NCI-H446 (cell line): ENCODE measurements at regions not wholly inside any gene's neighbourhood (a gene's known extent, or its start where the extent isn't known, plus 50 kb on each side); places are given as distances from the start of the nearest gene placed in this dataset.

Source experiments
- DNase-seq, 2 experiments: peaks; one replicate each; lab custom pipeline; 2025; lab: John Stamatoyannopoulos, UW

GRCh38 chr18:43877616-43878321 is 600.5 kb upstream of the SYT4 start:
- no peak for DNase-seq

GRCh38 chr18:43879415-43879814 is 602.1 kb upstream of the SYT4 start:
- no peak for DNase-seq

- no peak for DNase-seq
These were observed 605.2 kb upstream of the SYT4 start for GRCh38 chr18:43882358-43883055.

DNA sequence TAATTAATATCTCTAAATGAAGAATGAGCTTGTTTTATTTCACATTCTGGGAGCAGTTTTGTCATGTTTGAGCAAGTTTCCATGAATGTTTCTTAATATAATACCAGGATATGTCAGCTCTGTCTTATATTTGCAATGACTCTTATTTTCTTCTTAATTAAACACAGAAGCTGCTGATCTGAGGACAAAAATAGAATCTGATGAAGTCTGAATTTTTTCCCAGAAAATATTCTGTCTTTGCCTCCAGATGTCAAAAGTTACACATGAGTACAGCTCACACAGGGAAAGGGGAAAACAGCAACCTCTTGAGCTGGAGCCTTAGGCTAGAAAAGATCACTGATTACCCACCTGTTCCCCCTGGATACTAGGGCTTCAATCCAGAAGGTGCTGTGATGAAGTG is 606.6 kb upstream of the SYT4 start:
- no peak for DNase-seq

- DNase-seq, result no peak
These were observed 609.1 kb upstream of the SYT4 start for GRCh38 chr18:43886341-43886740.

- no peak for DNase-seq
These were observed 610.2 kb upstream of the SYT4 start for GRCh38 chr18:43887491-43887890.

- no peak for DNase-seq
These were observed 611.3 kb upstream of the SYT4 start for GRCh38 chr18:43888598-43888997.

GRCh38 chr18:43893001-43893637 is 615.8 kb upstream of the SYT4 start:
- no peak for DNase-seq

GRCh38 chr18:43904209-43904837 is 627.0 kb upstream of the SYT4 start:
- no peak for DNase-seq

DNA sequence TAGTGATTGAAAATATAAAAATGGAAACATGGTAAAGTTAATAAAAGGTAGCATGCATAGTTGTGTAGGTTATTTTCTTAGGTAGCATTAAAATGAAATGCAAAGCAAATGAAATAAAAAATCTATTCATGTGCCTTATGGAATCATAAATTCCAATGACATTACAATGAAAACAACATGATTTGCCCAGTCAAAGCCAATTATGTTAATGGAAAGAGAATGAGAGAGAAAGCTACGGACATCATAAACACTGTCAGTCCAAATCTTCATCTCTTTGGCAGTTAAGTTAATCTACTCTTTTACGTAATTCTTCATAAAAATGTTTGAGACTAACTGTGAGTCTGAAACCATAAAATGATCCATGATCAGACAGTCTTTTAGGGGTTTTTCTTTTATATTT is 636.7 kb upstream of the SYT4 start:
- DNase-seq, result no peak

DNA sequence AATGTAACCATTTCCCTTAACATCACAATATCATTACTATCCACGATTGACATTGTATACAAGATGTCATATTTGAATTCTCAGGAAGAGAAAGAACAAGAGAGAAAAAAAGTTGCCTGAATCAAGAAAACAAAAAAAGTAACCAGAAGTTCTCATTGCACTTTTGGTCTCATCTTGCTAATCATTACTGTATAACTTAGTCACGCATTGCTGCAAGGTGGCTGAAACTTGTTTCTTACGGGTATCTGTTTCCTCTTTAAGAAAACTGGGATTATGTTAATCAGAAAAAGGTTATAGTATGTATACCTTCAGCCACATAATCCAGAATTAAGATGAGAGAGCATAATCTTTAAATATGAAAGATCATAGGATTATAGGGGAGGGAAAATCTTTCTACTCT is 639.7 kb upstream of the SYT4 start:
- DNase-seq, result no peak

DNA sequence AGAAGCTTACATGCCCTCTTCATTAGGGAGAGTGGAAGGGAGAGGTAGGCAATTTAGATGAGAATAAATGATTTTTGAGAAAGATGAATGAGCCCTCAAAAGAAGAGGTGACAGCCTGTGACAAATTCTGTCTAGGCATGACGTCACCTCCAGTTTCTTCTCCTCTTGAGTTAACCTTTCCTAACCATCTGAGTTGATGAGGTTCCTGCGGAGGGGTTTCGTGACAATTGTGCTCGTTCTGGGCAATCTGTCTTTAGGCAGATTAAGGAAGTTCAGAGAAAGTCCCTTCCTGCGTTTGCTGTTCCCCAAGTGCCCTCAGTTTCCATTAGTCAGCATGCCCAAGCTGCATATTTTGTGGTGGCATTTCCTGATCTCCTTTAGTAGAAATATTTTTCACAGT is 640.2 kb upstream of the SYT4 start:
- DNase-seq, result no peak

DNA sequence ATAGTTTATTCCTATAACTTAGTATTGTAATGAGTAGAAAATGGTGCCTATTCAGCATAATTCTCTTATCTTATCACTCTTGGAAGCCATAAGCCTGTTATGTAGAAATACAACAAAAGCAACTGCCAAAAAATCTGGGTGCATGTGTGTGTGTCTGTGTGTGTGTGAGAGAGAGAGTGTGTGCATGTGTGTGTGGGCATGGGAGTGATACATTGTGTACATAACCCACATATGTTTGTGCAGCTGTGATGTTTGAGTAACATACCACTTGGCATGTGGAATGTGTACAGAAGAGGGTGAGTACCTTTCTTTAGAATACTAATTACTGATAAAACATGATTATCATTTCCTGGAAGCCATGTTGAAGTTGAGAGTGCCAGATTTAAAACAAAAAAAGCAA is 642.3 kb upstream of the SYT4 start:
- no peak for DNase-seq

- no peak for DNase-seq
These were observed 654.1 kb upstream of the SYT4 start for GRCh38 chr18:43931439-43931838.

GRCh38 chr18:43932140-43932539 is 654.9 kb upstream of the SYT4 start:
- no peak for DNase-seq

- no peak for DNase-seq
These were observed 655.9 kb upstream of the SYT4 start for GRCh38 chr18:43933177-43933576.

- DNase-seq, result no peak
These were observed 657.0 kb upstream of the SYT4 start for GRCh38 chr18:43934322-43934721.

DNA sequence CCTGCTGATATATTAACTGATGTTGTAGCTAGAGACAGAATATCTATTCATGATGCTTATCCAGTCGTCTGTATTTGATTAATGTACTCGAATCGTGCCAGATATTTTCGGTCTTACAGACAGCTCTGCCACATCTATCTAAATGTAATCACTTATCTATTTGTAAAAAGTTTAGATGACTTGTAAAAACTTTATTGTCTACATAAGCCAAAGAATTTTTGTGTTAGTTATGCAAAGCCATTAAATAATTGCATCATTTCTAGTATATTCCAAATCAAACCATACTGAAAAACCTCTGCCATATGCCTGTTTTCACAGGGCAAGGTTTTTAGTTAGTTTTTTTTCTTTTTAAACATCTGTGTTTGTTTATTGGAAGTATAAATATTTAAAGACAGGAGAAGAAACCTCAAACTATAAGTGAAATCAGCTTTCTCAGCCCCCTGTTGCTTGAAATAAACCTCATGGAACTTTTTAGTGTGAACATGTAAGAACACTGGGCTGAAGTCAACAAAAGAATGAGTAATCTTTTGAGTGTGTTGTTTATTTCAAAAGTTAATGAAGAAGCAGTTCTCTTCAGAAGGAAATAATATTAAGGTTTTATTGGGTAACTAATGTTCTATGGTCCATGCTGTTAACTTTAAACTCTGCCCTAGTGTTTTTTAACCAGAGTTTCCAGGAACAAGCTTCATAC is 657.6 kb upstream of the SYT4 start:
- no peak for DNase-seq

- DNase-seq, result no peak
These were observed 658.9 kb upstream of the SYT4 start for GRCh38 chr18:43936176-43936575.

GRCh38 chr18:43949291-43949690 is 672.0 kb upstream of the SYT4 start:
- DNase-seq, result no peak

GRCh38 chr18:43950062-43950461 is 672.8 kb upstream of the SYT4 start:
- DNase-seq, result no peak

DNA sequence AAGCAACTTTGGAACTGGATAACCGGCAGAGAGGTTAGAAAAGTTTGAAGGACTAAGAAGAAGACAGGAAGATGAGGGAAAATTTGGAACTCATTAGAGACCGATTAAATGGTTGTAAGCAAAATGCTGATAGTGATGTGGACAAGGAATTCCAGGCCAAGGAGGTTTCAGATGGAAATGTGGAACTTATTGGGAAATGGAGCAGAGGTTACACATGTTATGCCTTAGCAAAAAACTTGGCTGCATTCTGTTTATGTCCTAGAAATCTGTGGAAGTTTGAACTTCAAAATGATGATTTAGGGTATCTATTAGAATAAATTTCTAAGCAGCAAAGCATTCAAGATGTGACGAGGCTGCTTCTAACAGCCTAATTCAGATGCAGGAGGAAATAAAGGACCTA is 675.1 kb upstream of the SYT4 start:
- DNase-seq, result no peak
